SIG-M5 treated with dmso at 0.1 percent for 504 hours (cell line): ENCODE measurements at regions not wholly inside any gene's neighbourhood (a gene's known extent, or its start where the extent isn't known, plus 50 kb on each side); places are given as distances from the start of the nearest gene placed in this dataset.
"Not testable (repeated sequence)": the region's sequence is repeated elsewhere in the genome, so short reads cannot be mapped to it uniquely, and the experiment has no call there.

Experiments
- DNase-seq: peaks from one replicate; lab custom pipeline; 2025; ENCODE audit not compliant: unreplicated experiment; lab: John Stamatoyannopoulos, UW

DNA sequence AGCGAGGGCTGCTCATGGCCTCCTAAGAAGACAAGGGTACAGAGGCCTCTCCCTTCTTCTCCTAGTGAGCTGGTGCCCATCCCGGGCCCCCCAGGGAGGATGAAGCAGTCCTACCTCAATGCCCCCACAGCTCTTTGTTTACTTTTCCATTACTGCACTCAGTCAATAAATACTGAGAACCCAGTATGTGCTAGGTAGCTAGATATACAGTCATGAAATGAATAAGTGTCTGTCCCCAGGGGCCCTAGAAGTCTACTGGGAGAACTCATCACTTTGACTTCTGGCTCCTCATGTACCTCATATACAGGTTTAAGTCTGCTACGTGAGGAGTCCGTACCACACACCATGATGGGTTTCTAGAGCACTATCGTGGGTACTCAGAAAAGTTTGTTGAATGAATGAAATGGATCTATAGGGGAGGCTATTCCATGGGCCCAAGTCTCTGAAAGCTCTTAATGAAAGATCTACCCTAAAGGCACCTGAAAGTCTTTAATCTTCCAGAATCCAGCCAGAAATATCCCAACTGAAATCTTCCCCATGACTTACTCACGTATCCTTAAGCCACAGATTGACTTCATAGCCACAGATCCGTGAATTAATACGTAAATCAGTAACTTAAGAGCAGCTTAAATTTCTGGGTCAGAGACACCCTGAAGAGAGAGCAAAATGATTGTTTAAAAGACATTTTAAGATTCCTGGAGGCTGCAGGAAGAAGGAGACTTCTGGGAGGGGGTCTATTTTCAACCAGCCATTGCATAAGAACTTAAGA lies 51.6 kb upstream of the POMP start:
- no peak for DNase-seq

DNA sequence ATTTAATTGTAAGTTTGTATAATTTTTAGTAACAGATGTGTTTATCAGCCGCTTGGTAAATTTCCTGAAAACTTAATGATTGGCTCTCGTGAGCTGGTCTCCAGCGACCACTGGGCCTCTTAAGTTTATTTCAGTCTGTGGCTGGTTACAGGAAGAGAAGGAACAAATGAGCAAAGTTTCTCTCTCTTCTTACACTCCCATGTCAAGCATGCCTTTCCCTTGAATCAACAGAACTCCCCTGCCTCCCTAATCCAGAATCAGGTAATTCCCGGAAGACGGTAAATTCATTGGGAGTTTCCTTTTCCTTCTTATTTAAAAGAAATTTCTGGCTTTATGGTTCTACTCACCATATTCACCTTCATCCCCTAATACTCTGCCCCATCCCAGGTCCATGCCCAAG lies 52.5 kb upstream of the POMP start:
- no peak for DNase-seq

DNA sequence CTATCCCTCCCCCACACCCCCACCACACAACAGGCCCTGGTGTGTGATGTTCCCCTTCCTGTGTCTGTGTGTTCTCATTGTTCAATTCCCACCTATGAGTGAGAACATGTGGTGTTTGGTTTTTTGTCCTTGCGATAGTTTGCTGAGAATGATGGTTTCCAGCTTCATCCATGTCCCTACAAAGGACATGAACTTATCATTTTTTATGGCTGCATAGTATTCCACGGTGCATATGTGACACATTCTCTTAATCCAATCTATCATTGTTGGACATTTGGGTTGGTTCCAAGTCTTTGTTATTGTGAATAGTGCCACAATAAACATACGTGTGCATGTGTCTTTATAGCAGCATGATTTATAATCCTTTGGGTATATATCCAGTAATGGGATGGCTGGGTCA lies 53.8 kb upstream of the POMP start:
- not testable (repeated sequence) for DNase-seq

DNA sequence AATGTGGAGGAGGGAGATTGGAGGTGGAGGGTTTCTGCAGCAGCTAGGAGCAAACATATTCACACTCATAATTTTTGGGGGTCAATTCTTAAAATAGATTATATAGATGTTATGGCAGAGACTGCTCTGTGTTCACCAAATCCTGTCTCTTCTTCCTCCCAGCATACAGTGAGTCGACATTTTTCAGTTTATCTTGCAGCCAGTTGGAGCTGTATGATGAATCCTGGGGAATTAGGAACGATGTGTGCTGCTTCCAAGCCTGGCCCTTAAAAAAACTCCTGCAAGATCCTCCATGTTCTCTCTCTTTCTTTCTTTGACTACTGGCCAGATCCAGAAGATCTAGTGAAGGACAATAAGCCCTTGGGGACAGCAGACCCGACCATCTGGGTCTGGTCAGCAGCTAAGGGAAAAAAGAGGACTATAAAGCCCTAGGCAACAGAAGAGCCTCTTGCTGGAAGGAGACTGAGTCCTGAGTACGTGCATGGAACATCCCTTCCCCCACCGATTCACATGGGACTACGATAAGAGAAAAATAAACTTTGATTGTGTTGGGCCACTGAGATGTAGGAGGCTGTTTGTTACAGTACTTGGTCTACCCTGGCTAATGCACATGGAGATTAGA lies 55.8 kb upstream of the POMP start:
- no peak for DNase-seq

DNA sequence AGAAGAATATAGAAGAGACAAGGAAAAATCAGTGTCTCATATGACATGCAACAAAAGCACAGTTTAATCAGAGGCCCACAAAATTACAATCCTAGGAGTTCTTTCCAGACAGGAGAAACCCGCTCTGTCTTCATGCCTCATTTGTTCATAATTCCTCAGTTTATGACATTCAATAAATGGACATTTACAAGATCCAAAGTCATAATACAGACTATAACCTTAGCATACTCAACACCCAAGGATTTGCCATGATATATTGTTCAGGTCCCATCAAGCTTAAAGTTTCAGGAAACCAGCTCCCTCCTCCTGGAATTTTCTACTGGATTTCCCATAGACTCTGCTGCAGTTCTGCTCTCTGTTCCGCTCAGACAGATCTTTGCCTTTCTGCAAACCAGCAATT lies 56.4 kb upstream of the POMP start:
- DNase-seq: no peak

DNA sequence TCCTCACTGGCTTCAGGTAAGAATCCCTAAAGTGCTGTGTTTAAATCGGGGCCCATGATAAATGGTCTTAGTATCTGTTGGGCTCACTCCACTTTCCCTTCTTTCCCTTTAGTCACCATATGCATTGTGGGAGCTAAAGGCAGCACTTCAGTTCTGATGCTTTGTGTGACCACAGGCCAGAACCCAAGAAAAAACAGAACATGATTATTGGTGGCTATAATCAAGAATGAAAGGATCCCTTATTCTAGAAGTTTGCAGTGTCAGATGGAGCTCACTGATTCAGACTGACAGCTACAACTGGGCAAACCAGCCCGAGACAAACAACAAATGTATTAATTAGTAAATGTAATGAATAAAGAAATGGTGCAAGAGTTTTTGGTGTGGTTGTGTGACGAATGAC lies 57.3 kb upstream of the POMP start:
- no peak for DNase-seq

DNA sequence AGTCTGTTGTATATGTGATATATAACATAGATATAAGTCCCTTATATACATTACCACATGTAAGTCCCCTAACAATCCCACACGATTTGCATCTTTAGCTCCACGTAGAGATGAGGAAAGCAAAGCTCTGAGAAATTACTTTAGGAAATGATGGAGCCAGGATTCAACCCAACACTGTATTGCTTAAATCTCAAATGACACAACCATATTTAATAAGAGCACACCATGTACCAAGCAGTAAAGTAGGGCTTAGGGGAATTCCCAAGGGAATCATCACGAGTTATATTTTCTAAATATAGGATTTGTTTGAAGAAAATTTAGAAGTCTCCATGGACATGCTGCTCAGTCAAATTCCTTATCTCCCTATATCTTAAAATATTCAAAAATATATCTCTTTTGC lies 61.3 kb upstream of the POMP start:
- no peak for DNase-seq

DNA sequence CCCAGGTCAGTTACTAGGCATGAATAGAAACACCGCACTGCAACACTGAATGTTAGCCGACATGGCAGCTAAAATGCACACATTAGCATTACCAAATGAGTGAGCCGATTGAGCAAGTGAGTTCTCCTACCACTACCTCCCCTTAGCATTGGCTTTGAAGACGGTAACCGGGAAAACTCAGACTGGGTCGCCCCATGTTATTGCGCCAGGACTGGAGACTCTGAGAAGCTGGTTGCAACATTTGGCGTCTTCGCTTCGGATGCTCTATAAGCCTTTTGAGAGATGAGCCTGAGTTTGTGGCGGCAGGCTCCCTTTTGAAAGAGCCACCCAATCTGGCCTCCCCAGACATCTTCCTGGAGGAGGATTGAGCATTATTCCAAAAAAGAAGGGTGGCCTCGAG lies 68.5 kb upstream of the POMP start:
- peak; percentile 94 for DNase-seq

DNA sequence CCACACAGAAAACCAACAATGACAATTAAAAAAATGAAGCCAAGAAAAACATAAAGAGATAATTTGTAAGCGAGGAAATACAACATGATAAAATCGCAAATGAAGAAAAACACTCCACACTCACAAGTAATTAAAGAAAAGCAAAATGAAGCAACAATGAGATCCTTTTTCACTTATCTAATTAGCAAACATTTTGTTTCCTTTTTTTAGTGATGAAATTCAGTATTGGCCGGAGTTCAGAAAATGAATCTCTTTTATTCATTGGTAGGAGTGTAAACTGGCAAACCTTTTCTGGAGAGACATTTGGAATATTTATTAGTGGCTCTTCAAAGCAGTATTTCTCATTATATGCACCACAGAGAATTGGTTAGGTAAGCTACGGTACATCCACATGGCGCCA lies 70.6 kb upstream of the POMP start:
- DNase-seq: no peak

DNA sequence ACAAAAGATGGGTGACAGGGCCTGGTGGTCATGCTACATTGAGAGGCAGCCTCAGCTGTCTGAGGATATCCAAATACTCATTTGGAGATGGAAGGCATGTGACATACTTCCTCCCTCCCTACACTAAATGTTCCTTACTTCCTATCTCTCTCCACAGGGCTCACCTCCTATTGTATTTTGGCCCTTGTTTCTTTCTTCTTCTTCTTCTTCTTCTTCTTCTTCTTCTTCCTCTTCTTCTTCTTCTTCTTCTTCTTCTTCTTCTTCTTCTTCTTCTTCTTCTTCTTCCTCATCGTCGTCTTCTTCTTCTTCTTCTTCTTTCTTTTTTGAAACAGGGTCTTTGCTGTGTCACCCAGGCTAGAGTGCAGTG lies 71.8 kb upstream of the POMP start:
- DNase-seq: no peak

DNA sequence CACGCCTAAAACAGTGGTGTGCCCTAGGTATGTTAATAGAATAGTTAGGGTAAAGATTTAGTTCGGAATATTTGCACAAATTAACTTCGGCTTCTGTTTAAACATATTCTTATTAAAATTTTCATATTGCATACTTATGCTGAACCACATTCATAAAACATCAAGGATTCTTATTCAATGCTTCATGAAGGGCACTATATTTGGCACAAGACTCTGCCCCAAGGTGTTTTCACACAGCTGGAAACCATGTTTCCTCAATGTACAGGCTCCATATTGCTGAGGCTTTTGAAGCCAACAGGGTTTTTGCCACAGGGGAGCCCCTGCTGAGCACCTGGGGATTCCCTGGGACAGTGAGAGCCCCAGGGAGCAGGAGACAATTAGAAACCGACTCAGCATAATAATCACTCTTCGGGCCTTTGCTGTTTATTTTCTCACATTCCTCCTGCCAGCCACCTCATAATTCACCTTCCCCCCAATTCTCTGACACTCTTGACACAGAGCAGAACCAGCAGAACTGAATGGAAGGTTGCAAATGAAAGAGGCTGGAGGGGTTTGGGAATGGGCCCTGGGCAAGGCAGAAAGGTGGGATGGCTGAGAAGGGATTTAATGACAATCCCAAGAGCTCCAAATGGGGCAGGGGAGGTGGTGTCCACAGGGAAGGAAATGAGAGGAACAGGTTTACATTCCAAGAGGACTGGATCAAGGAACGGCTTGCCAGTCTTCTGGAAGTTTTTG lies 72.3 kb upstream of the POMP start:
- DNase-seq: no peak

DNA sequence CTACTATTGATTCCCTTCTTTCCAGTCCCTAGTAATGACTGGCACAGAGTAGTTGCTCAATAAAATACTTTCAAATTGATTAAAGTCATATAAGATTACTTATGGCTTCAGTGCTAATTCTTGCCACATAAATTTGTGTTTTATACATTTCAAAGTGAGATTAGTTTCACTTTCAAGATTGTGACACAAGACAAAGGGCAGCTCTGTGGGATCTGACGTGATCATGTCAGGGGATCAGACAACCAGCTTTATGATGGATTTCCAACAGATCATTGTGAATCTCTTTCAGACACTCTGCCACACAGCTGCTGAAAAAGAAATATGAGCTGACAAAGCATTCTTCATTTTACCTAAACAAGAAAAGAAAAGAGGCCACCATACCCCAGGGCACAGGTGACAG lies 73.4 kb upstream of the POMP start:
- DNase-seq: no peak

DNA sequence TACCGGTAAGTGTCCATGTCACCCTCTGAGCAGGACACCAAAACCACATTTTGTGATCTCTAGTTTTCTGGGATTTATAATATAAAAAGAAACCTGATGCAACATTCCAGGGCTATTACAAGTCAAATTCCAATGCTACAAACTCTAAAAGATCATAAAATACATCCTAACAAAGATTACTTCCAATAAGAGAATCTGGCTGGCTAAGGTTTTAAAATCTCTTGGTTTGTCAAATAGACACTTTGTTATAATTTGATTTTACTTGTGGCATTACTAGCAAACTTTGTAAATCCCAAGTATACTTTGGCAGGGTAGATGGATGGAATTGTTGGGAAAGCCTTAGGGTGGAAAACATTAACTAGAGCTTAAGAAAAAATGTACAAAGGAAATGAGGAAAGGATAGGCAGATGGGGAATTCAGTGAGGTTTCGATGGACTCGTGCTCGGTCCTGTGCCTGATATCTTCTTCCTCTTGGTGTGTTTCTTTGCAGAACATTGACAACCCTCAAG lies 74.0 kb upstream of the POMP start:
- DNase-seq: no peak

DNA sequence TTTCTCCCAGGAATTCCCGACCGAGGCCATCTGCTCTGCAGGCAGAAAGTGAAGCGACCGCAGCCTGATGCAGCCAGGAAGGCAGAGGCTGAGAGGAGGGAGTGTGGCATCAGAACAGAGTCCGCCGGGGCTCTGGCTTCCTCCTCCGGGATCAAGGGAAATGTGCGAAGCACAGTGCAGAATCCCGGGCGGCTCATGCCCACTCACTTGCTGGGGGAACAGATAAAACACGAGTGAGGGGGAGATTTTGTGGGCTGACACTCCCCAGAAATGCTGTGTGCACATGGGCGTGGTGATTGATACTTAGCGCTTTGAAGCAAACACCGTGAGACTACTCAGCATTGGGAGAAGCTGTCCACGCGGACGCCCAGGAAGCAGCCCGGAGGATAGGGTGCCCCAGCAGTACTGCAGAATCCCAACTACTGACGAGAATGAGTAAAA lies 75.3 kb upstream of the POMP start:
- DNase-seq: no peak

DNA sequence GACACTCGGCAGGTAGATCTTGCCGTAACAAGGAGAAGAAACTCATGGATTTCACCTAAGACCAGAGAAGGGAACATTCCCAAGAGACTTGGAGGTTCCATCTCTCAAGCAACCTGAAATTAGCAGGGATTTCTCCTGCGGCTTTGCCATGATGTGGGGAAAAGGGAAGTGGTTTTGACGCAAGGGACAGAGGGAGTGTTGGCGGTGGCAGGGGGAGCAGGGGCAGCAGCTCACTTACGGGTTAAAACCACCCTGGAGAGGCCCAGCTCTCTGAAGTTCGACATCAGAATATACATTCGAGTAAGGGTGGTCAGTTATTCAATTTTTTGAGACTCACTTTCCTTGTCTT lies 76.1 kb upstream of the POMP start:
- peak; percentile 32 for DNase-seq

DNA sequence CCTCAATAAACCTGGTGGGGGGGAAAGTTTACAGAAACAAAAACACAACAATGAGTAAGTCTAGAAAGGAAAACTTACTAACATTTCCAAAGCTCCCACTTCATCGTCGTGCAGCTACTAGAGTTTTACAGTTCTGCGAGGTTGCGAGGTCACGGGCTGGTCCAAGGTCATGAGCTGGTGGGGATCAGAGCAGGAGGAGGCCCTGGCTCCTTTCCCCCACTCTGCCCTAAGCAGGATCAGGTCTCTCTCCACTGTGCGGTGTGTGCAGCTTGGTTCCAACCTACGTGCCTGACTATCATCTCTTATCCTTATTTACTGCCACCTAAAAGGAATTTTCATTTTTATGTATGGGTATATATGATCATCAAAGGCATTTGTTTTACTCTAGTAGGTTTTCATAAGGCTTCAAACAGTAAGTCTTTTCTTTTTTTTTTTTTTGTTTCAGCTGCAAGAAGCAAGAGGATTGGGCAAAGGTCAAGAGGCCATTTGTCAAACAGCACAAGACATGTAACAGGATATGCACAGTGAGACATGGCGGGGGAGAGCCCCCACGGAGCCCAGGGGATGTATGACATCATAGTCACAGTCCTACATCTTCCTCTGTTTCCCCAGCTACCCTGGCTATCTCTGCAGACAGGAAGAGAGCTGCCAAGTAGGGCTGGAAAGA lies 76.6 kb upstream of the POMP start:
- peak; percentile 56 for DNase-seq

DNA sequence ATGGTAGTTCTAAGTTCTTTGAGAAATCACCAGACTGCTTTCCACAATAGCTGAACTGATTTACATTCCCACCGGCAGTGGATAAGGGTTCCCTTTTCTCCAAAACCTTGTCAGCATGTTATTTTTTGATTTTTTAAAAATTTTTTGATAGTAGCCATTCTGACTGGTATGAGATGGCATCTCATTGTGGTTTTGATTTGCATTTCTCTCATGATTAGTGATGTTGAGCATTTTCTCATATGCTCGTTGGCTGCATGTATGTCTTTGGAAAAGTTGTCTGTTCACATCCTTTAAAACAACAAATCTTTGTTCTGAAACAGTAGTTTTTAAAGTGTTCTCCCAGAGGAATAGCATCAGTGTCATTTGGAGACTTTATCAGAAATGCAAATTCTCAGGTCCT lies 77.5 kb upstream of the POMP start:
- no peak for DNase-seq

DNA sequence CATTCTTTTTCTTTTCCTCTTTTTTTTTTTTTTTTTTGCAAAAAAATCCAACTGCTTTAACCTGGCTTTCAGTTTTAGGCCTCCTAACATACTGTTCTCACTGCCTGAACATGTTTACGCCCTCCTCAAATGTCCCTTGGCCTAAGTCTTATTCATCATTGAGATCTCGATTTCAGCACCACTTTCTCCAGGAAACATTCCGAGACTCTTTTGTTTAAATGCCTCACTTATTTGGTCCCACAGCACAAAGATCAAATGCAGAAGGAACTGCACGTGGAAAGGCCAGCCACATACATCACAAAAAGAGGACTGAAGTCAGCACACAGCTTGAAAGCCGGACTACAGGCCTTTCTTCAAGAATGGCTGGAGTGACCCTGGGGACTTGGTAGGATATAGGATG lies 79.2 kb upstream of the POMP start:
- no peak for DNase-seq

DNA sequence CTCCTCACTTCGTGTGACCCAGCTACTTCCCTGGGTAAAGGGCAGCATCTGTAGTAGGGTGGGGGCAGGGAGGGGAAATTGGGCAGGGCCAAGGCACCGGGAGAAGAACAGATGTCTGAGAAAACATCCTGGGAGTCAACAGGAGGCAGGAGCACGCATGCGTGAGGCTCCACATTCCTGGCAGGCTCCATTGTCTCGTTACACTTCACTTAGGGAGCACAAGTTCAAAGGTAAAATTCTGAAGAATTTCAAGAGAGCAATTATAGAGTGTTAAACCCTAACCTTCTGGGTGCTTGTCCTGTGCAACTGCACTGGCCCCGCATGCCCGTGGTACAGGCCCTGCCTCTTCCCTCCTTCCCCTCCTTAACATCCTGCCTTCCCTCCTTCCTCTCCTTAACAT lies 79.6 kb upstream of the POMP start:
- DNase-seq: no peak

DNA sequence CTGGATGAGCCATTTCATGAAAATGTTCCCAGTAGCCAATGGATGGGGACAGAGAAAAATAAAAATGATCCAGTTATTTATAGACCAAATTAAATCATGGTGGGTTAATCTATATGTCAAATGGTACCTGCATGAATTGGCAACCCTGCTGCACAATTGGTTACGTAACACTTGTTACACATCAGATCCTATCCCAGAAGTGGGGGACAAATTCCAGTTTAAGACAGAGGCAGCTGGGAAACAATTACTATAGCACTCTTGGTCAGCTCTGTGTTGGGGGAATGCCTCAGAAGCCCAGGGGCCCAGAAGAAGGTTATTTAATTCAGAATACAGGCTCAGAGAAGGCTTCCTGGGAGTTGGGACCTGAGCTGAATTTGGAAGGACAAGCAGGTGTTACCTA lies 81.1 kb upstream of the FLT1 start:
- DNase-seq: no peak

DNA sequence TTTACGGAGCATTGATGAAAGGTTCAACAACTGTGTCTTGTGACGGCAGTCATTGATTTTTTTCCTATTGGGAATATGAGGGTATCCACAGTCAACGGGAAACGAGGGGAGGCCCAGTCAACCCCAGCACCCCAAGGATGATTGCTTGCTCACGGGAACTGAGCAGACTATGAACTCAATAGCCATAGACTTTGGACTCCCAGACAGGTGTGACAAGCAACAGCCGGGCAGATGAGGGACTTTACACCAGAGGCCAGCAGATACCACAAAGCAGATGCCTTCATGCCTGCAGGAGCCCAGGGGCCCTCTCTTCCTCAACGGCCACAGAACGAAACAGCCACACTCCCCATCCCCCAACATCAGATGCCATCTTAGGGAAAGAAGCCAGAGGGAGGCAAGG lies 80.3 kb upstream of the FLT1 start:
- no peak for DNase-seq
